ENCODE measurements at regions not wholly inside any gene's neighbourhood (a gene's known extent, or its start where the extent isn't known, plus 50 kb on each side); places are given as distances from the start of the nearest gene placed in this dataset.

- no peak for DNase-seq
Measured at GRCh38 chr7:155984028-155984580, 171.8 kb upstream of the SHH start.

- no peak for DNase-seq
Measured at GRCh38 chr7:155983176-155983815, 171.0 kb upstream of the SHH start.

- DNase-seq, result no peak
Measured at GRCh38 chr7:155981703-155982102, 169.4 kb upstream of the SHH start.

GRCh38 chr7:155980841-155981240, 168.6 kb upstream of the SHH start:
- DNase-seq, result no peak

GRCh38 chr7:155979994-155980393, 167.7 kb upstream of the SHH start:
- no peak for DNase-seq

- no peak for DNase-seq
Measured at GRCh38 chr7:155979566-155979965, 167.3 kb upstream of the SHH start.

GRCh38 chr7:155975490-155975889, 163.2 kb upstream of the SHH start:
- DNase-seq, result no peak

- no peak for DNase-seq
Measured at GRCh38 chr7:155974186-155974897, 162.1 kb upstream of the SHH start.

- no peak for DNase-seq
Measured at GRCh38 chr7:155973451-155973997, 161.3 kb upstream of the SHH start.

GRCh38 chr7:155972651-155973390, 160.6 kb upstream of the SHH start:
- no peak for DNase-seq

GRCh38 chr7:155972247-155972646, 160.0 kb upstream of the SHH start:
- no peak for DNase-seq

- no peak for DNase-seq
Measured at GRCh38 chr7:155971180-155971770, 159.0 kb upstream of the SHH start.

- DNase-seq, result no peak
Measured at GRCh38 chr7:155969192-155969929, 157.1 kb upstream of the SHH start.

- DNase-seq, result no peak
Measured at GRCh38 chr7:155965010-155965409, 152.7 kb upstream of the SHH start.

- no peak for DNase-seq
Measured at GRCh38 chr7:155964543-155964942, 152.3 kb upstream of the SHH start.

- DNase-seq, result no peak
Measured at GRCh38 chr7:155963771-155964195, 151.5 kb upstream of the SHH start.

GRCh38 chr7:155963356-155963755, 151.1 kb upstream of the SHH start:
- no peak for DNase-seq

GRCh38 chr7:155962968-155963300, 150.7 kb upstream of the SHH start:
- no peak for DNase-seq

- DNase-seq, result no peak
Measured at GRCh38 chr7:155962191-155962967, 150.1 kb upstream of the SHH start.
